Endodermal cell (in vitro differentiated cells): ENCODE measurements at regions not wholly inside any gene's neighbourhood (a gene's known extent, or its start where the extent isn't known, plus 50 kb on each side); places are given as distances from the start of the nearest gene placed in this dataset.

Source experiments
- DNase-seq: peaks from one replicate; pipeline ENCODE4 v3.0.0-alpha.2; 2017
- H3K27ac ChIP-seq: 2 replicates; pipeline ENCODE4 v1.5.1; 2013; ENCODE audit warnings: mild to moderate bottlenecking, low read depth, low read length, moderate library complexity
- H3K27me3 ChIP-seq: 2 replicates; pipeline ENCODE4 v1.6.1; 2013; ENCODE audit warnings: mild to moderate bottlenecking, low read length, moderate library complexity; ENCODE audit not compliant: insufficient read depth, control insufficient read depth, poor library complexity, severe bottlenecking
- H3K36me3 ChIP-seq: 2 replicates; pipeline ENCODE4 v1.7.0; 2013; ENCODE audit warnings: mild to moderate bottlenecking, low read length, moderate library complexity; ENCODE audit not compliant: control insufficient read depth, insufficient read depth
- H3K4me1 ChIP-seq: one replicate; pipeline ENCODE4 v1.7.0; 2013; ENCODE audit warnings: low read length; ENCODE audit not compliant: control insufficient read depth, insufficient read depth
- H3K4me3 ChIP-seq: 2 replicates; pipeline ENCODE4 v1.5.1; 2013; ENCODE audit warnings: mild to moderate bottlenecking, low read length, moderate library complexity
- H3K9ac ChIP-seq: 2 replicates; pipeline ENCODE4 v1.6.1; 2013; ENCODE audit warnings: mild to moderate bottlenecking, low read length, moderate library complexity; ENCODE audit not compliant: poor library complexity, severe bottlenecking; ENCODE audit errors: extremely low read depth
- H3K9me3 ChIP-seq: 2 replicates; pipeline ENCODE4 v1.6.1; 2013; ENCODE audit warnings: mild to moderate bottlenecking, low read length, moderate library complexity; ENCODE audit not compliant: control insufficient read depth
- H3K27ac Mint-ChIP-seq: 2 replicates; pipeline ENCODE4 v1.8.0; 2020; ENCODE audit warnings: mixed read lengths
- H3K27me3 Mint-ChIP-seq: 2 replicates; pipeline ENCODE4 v1.8.0; 2021; ENCODE audit warnings: mild to moderate bottlenecking, mixed read lengths; ENCODE audit not compliant: insufficient read depth
- H3K36me3 Mint-ChIP-seq: 2 replicates; pipeline ENCODE4 v1.8.0; 2020; ENCODE audit warnings: low read depth, mixed read lengths
- H3K4me1 Mint-ChIP-seq: 2 replicates; pipeline ENCODE4 v1.8.0; 2020; ENCODE audit warnings: mixed read lengths
- H3K4me3 Mint-ChIP-seq: 2 replicates; pipeline ENCODE4 v1.8.0; 2020; ENCODE audit warnings: mild to moderate bottlenecking, moderate library complexity, mixed read lengths
- H3K9me3 Mint-ChIP-seq: 2 replicates; pipeline ENCODE4 v1.8.0; 2020; ENCODE audit warnings: mild to moderate bottlenecking, mixed read lengths
- CTCF ChIP-seq: fragments of 200-600 bp; sonication (generic); conservative IDR thresholded peaks from 2 replicates; pipeline ENCODE4 v1.5.0; 2021; ENCODE audit warnings: antibody characterized with exemption, mild to moderate bottlenecking
- WGBS, 2 experiments: methylation state at CpG; one replicate each; pipeline versions ENCODE4 v1.1.5 to v1.1.7; 2013; ENCODE audit warnings: missing lambda C conversion rate in 2 of 2, mixed read lengths in 1 of 2; ENCODE audit not compliant: insufficient coverage in 1 of 2, insufficient read length in 1 of 2; 5-methylcytosine and 5-hydroxymethylcytosine counted together

GRCh38 chr11:131025421-131026125, 109.3 kb upstream of the SNX19 start:
- Histone ChIP-seq H3K4me3 (no peak overlapping the region), H3K27me3 (no peaks in the 10 kb centered on the region), H3K36me3 (no peaks in the 10 kb centered on the region), H3K9me3 (no peaks in the 10 kb centered on the region), H3K27ac (no peak overlapping the region), H3K4me1 (no peaks in the 10 kb centered on the region), H3K9ac (no peak overlapping the region)
- WGBS, 2 experiments, result 77 to 87% methylated on average over 4 to 7 of the region's 7 CpGs
- Mint-ChIP-seq H3K27ac (no peak overlapping the region), H3K4me1 (no peaks in the 10 kb centered on the region), H3K4me3 (no peak overlapping the region), H3K9me3 (no peaks in the 10 kb centered on the region), H3K27me3 (peaks cover 6% of the 10 kb centered on the region), H3K36me3 (no peaks in the 10 kb centered on the region)
- no peak for TF ChIP-seq CTCF
- DNase-seq, result no peak

- 97% methylated on average over 2 of the region's 2 CpGs; no CpG with 5 or more reads in 1 of the 2 experiments for WGBS, 2 experiments
- Histone ChIP-seq H3K9me3 (no peaks in the 10 kb centered on the region), H3K27me3 (no peaks in the 10 kb centered on the region), H3K27ac (no peak overlapping the region), H3K4me3 (no peak overlapping the region), H3K9ac (no peak overlapping the region), H3K36me3 (no peaks in the 10 kb centered on the region), H3K4me1 (no peaks in the 10 kb centered on the region)
- no peak overlapping the region for H3K4me3 Mint-ChIP-seq
- H3K27ac Mint-ChIP-seq, result no peak overlapping the region
- TF ChIP-seq CTCF, result no peak
- no peaks in the 10 kb centered on the region for H3K9me3 Mint-ChIP-seq
- H3K27me3 Mint-ChIP-seq, result peaks cover 6% of the 10 kb centered on the region
- no peaks in the 10 kb centered on the region for H3K4me1 Mint-ChIP-seq
- no peak for DNase-seq
- no peaks in the 10 kb centered on the region for H3K36me3 Mint-ChIP-seq
These were observed 111.2 kb upstream of the SNX19 start for GRCh38 chr11:131027491-131027890.

GRCh38 chr11:131033151-131033651, 116.9 kb upstream of the SNX19 start:
- no peaks in the 10 kb centered on the region for H3K9me3 ChIP-seq
- H3K36me3 ChIP-seq, result no peaks in the 10 kb centered on the region
- no peak for TF ChIP-seq CTCF
- peak; percentile 77 for DNase-seq
- Mint-ChIP-seq H3K9me3 (no peaks in the 10 kb centered on the region), H3K4me3 (no peak overlapping the region), H3K27me3 (no peaks in the 10 kb centered on the region), H3K27ac (peak overlapping the region; percentile 7), H3K36me3 (no peaks in the 10 kb centered on the region), H3K4me1 (peaks cover 5% of the 10 kb centered on the region)
- H3K9ac ChIP-seq, result no peak overlapping the region
- no peak overlapping the region for H3K4me3 ChIP-seq
- no peak overlapping the region for H3K27ac ChIP-seq
- no peaks in the 10 kb centered on the region for H3K27me3 ChIP-seq
- WGBS, 2 experiments, result 62 to 75% methylated on average over 3 to 5 of the region's 5 CpGs
- H3K4me1 ChIP-seq, result no peaks in the 10 kb centered on the region
